Astrocyte of the spinal cord (primary cell): ENCODE measurements at regions not wholly inside any gene's neighbourhood (a gene's known extent, or its start where the extent isn't known, plus 50 kb on each side); places are given as distances from the start of the nearest gene placed in this dataset.
A peak's percentile ranks its signal among the peaks of the same experiment; 100 is the strongest.

Source experiments
- DNase-seq: peaks from one replicate; pipeline ENCODE4 v3.0.0; 2011; ENCODE audit warnings: low read depth, low spot score
- H3K4me3 ChIP-seq: 2 replicates; pipeline ENCODE4 v1.5.1; 2011; ENCODE audit warnings: low read depth, mild to moderate bottlenecking, low read length, moderate library complexity
- in situ Hi-C: cut with HindIII; loops from 2 replicates; pipeline ENCODE4 v1.10.0; 2017; ENCODE audit warnings: low sequenced_read_pairs
- TF ChIP-seq, protein P1 (sequence below): IDR thresholded peaks from 2 replicates; pipeline ENCODE4 v1.5.1; 2012; ENCODE audit warnings: low read depth, mild to moderate bottlenecking, low read length, inconsistent platforms

DNA sequence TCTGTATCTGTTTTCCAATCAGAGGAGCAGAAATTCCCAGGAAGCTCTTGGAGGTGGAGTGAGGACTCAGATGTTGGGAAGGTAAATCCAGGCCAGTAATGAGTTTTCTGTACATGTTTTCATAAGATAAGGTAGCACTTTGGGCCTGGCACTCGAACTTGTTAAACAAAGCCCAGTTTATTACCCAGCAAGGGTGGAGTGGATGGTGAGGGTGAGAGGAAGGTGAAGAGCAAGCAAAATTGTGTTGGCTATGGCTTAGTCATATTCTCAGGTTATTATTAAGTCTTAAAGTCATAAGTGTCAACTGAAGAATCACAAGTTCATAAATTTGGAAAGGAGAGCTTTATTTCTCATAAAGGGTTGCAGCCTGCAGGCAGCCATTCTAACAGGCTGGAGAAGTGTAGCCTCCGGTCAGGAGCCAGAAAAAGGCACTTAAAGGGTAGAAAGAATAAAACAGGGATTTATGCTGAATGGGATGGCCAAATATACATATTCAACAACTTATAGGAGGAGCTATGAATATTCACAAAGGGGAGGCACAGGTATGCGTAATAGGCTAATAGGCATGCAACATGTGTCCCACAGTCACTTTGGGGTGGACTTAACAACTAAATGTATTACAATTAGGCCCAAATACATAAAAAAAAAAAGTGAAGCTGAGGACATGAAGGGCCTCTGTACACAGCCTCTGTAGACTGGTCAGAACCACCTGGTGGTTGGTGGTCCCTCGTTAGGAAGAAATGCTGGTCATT lies 523.9 kb downstream of the LMO4 start:
- in situ Hi-C loops, result no loop called here
- TF ChIP-seq, protein P1, sequence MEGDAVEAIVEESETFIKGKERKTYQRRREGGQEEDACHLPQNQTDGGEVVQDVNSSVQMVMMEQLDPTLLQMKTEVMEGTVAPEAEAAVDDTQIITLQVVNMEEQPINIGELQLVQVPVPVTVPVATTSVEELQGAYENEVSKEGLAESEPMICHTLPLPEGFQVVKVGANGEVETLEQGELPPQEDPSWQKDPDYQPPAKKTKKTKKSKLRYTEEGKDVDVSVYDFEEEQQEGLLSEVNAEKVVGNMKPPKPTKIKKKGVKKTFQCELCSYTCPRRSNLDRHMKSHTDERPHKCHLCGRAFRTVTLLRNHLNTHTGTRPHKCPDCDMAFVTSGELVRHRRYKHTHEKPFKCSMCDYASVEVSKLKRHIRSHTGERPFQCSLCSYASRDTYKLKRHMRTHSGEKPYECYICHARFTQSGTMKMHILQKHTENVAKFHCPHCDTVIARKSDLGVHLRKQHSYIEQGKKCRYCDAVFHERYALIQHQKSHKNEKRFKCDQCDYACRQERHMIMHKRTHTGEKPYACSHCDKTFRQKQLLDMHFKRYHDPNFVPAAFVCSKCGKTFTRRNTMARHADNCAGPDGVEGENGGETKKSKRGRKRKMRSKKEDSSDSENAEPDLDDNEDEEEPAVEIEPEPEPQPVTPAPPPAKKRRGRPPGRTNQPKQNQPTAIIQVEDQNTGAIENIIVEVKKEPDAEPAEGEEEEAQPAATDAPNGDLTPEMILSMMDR, result no peak
- DNase-seq, result no peak
- no peak overlapping the region for H3K4me3 ChIP-seq

DNA sequence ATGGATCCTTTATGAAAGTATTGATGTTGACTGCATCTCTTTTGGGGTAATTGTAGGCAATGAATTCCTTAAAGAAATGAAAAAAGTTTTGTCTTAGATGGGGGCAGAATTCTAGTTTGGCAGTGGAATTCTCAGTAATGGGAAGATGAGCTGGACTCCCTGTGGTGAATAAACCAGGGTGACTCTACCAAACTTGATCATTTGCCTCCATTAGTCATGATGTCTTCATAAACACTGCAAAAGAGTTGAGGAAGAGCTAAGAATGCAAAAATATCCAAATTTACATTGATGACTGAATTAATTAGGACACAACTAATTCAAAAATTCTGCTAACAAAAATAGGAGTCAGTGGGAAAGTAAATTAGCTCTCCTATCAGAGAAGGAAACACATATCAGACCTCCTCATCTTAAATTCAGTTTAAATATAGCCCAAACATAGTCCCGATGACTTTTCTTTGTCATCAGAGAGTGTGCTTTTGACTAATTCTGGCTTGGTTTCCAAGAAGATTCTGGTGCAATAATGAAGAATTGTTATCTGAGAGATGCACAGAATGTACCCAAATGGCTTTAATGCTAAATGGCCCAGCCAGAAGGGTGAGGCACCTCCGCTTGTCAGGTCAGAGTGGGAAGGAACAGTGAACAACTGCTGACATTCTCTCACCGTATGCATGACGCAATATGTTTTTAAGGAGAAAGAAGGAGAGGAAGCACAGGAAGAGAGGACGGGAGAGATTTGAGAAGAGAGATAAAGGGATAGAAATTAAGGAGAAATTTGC lies 525.1 kb downstream of the LMO4 start:
- TF ChIP-seq, protein P1, result no peak
- no peak overlapping the region for H3K4me3 ChIP-seq
- in situ Hi-C loops, result no loop called here
- no peak for DNase-seq

DNA sequence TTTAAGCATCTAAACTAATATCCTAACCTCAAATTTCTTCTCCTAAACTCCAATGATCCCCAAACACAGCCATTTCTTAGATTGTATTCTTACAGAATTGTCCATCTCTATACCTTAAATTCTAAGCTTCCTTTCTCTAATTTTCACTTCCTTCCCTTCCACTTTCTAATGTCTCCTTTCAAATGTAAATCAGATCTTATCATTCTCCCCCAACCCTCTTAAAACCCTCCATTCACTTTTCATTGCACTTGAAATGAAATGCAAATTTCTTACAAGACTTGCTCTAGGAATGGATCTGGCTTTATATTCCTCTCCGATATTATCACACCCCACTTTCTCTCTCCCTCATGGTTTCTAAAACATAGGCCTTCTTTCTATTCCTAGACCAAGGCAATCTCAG lies 534.6 kb downstream of the LMO4 start:
- TF ChIP-seq, protein P1, result no peak
- no peak overlapping the region for H3K4me3 ChIP-seq
- in situ Hi-C loops, result no loop called here
- no peak for DNase-seq

DNA sequence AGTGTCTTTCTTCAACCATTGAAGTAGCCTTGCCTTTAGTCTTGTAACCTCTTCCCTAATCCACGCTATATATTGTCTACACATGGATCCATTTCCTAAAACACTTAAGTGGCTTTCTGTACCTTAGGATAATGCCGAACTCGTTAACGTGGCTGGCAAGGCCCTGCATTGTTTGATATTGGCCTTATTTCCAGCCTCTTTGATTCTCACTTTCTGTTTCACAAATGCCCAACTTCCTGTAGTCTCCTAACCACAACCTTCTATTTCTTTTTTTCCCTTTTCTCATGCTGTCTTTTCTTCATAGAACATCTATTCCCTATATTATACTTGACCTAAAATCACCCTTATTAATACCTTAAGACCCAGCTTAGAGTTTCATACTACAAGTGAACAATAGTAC lies 536.0 kb downstream of the LMO4 start:
- in situ Hi-C loops, result no loop called here
- DNase-seq, result no peak
- no peak overlapping the region for H3K4me3 ChIP-seq
- TF ChIP-seq, protein P1, result no peak

DNA sequence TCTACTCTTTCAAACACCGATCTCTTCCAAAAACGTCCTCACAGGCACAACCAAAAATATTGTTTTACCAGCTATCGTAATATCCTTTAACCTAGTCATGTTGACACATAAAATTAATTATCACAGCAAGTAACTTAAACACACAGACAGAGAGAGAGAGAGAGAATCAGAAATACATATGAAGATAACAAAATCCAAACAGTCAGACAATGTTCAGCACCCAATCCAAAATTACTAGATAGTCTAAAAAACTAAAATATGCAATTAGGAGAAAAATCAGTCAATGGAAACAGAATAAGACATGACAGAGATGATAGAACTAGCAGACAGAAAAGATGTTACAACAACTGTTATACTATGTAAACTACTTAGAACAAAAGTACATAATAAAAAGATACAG lies 537.7 kb downstream of the LMO4 start:
- no peak overlapping the region for H3K4me3 ChIP-seq
- TF ChIP-seq, protein P1, result no peak
- no peak for DNase-seq
- in situ Hi-C loops, result no loop called here

DNA sequence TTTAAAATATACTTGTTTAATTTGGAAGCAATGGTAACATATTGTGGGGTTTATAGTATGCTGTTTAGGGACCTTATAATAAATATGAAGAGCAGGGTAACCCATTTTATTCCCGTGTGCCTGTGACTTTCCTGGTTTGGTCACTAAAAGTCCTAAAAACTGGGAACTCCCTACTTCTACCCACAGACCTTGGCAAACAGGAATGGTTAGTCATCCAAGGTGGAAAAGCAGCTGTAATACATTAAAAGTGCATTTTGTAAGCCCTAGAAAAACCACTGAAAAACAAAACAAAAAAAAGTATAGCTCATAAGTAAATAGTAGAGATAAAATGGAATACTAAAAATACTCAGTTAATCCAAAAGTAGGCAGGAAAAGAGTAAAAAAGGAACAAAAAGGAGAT lies 538.9 kb downstream of the LMO4 start:
- H3K4me3 ChIP-seq, result no peak overlapping the region
- TF ChIP-seq, protein P1, result no peak
- in situ Hi-C loops, result no loop called here
- peak; percentile 23 for DNase-seq
